ENCODE measurements at regions not wholly inside any gene's neighbourhood (a gene's known extent, or its start where the extent isn't known, plus 50 kb on each side); places are given as distances from the start of the nearest gene placed in this dataset.

GRCh38 chr3:176879710-176880109 lies 317.6 kb downstream of the TBL1XR1 start:
- FAIRE-seq, result no peak
- WGBS, 3 donors, result 91 to 100% (median 96%) methylated on average over 1 of the region's 1 CpG

GRCh38 chr3:176873261-176873660 lies 324.0 kb downstream of the TBL1XR1 start:
- H3K36me3 ChIP-seq (ENCODE audit: control insufficient read depth in 3 of 3, insufficient read depth in 2 of 3, low read depth in 1 of 3, low read length in 3 of 3), result no peaks in the 10 kb centered on the region
- DNase-seq (no peak), FAIRE-seq (no peak)
- H3K27me3 ChIP-seq (ENCODE audit: control insufficient read depth in 3 of 3, insufficient read depth in 3 of 3, low read length in 3 of 3), result no peaks in the 10 kb centered on the region
- H3K4me1 ChIP-seq (ENCODE audit: control insufficient read depth in 3 of 3, insufficient read depth in 2 of 3, low read depth in 1 of 3, low read length in 2 of 3), result no peaks in the 10 kb centered on the region
- 43 to 86% (median 75%) methylated on average over 1 of the region's 1 CpG for WGBS, 3 donors
- H3K9me3 ChIP-seq (ENCODE audit: control insufficient read depth in 2 of 2, insufficient read depth in 1 of 2, low read depth in 1 of 2, low read length in 1 of 2), result peaks cover 0 to 19% of the 10 kb centered on the region in 2 donors
- no peak overlapping the region for H3K4me3 ChIP-seq (ENCODE audit: low read depth in 1 of 3, low read length in 3 of 3)
- no peak overlapping the region for H3K27ac ChIP-seq (ENCODE audit: low read depth in 1 of 3, low read length in 2 of 3)

More at GRCh38 chr3:176879710-176880109, 317.6 kb downstream of the TBL1XR1 start:
- DNase-seq, result no peak
- Histone ChIP-seq H3K4me1 (ENCODE audit: control insufficient read depth in 3 of 3, insufficient read depth in 2 of 3, low read depth in 1 of 3, low read length in 2 of 3) (no peaks in the 10 kb centered on the region), H3K4me3 (ENCODE audit: low read depth in 1 of 3, low read length in 3 of 3) (no peak overlapping the region), H3K27ac (ENCODE audit: low read depth in 1 of 3, low read length in 2 of 3) (no peak overlapping the region), H3K27me3 (ENCODE audit: control insufficient read depth in 3 of 3, insufficient read depth in 3 of 3, low read length in 3 of 3) (no peaks in the 10 kb centered on the region), H3K9me3 (ENCODE audit: control insufficient read depth in 2 of 2, insufficient read depth in 1 of 2, low read depth in 1 of 2, low read length in 1 of 2) (peaks cover 0 to 9% of the 10 kb centered on the region in 2 donors), H3K36me3 (ENCODE audit: control insufficient read depth in 3 of 3, insufficient read depth in 2 of 3, low read depth in 1 of 3, low read length in 3 of 3) (no peaks in the 10 kb centered on the region)

- Histone ChIP-seq H3K4me1 (ENCODE audit: control insufficient read depth in 3 of 3, insufficient read depth in 2 of 3, low read depth in 1 of 3, low read length in 2 of 3) (no peaks in the 10 kb centered on the region), H3K9me3 (ENCODE audit: control insufficient read depth in 2 of 2, insufficient read depth in 1 of 2, low read depth in 1 of 2, low read length in 1 of 2) (peaks cover 2 to 19% of the 10 kb centered on the region in 2 donors), H3K27ac (ENCODE audit: low read depth in 1 of 3, low read length in 2 of 3) (no peak overlapping the region), H3K36me3 (ENCODE audit: control insufficient read depth in 3 of 3, insufficient read depth in 2 of 3, low read depth in 1 of 3, low read length in 3 of 3) (no peaks in the 10 kb centered on the region), H3K27me3 (ENCODE audit: control insufficient read depth in 3 of 3, insufficient read depth in 3 of 3, low read length in 3 of 3) (no peaks in the 10 kb centered on the region), H3K4me3 (ENCODE audit: low read depth in 1 of 3, low read length in 3 of 3) (no peak overlapping the region)
- FAIRE-seq, result no peak
- 12 to 26% (median 20%) methylated on average over 4 of the region's 4 CpGs for WGBS, 3 donors
- DNase-seq, result peak; percentile 55 to 66
These were observed 324.5 kb downstream of the TBL1XR1 start for GRCh38 chr3:176872771-176873209.

GRCh38 chr3:176870451-176870850 lies 326.8 kb downstream of the TBL1XR1 start:
- Histone ChIP-seq H3K36me3 (ENCODE audit: control insufficient read depth in 3 of 3, insufficient read depth in 2 of 3, low read depth in 1 of 3, low read length in 3 of 3) (no peaks in the 10 kb centered on the region), H3K27me3 (ENCODE audit: control insufficient read depth in 3 of 3, insufficient read depth in 3 of 3, low read length in 3 of 3) (no peaks in the 10 kb centered on the region), H3K27ac (ENCODE audit: low read depth in 1 of 3, low read length in 2 of 3) (no peak overlapping the region), H3K9me3 (ENCODE audit: control insufficient read depth in 2 of 2, insufficient read depth in 1 of 2, low read depth in 1 of 2, low read length in 1 of 2) (peaks cover 2 to 17% of the 10 kb centered on the region in 2 donors), H3K4me3 (ENCODE audit: low read depth in 1 of 3, low read length in 3 of 3) (no peak overlapping the region), H3K4me1 (ENCODE audit: control insufficient read depth in 3 of 3, insufficient read depth in 2 of 3, low read depth in 1 of 3, low read length in 2 of 3) (no peaks in the 10 kb centered on the region)
- DNase-seq, result no peak
- FAIRE-seq, result no peak
- 44 to 100% (median 83%) methylated on average over 1 of the region's 1 CpG for WGBS, 3 donors

GRCh38 chr3:176867681-176868663 lies 329.3 kb downstream of the TBL1XR1 start:
- DNase-seq, result peak; percentile 56 to 79
- H3K4me3 ChIP-seq (ENCODE audit: low read depth in 1 of 3, low read length in 3 of 3), result no peak overlapping the region
- no peaks in the 10 kb centered on the region for H3K27me3 ChIP-seq (ENCODE audit: control insufficient read depth in 3 of 3, insufficient read depth in 3 of 3, low read length in 3 of 3)
- peaks cover 2 to 17% of the 10 kb centered on the region in 2 donors for H3K9me3 ChIP-seq (ENCODE audit: control insufficient read depth in 2 of 2, insufficient read depth in 1 of 2, low read depth in 1 of 2, low read length in 1 of 2)
- H3K4me1 ChIP-seq (ENCODE audit: control insufficient read depth in 3 of 3, insufficient read depth in 2 of 3, low read depth in 1 of 3, low read length in 2 of 3), result no peaks in the 10 kb centered on the region
- WGBS, 3 donors, result 30 to 59% (median 53%) methylated on average over 7 of the region's 7 CpGs
- no peaks in the 10 kb centered on the region for H3K36me3 ChIP-seq (ENCODE audit: control insufficient read depth in 3 of 3, insufficient read depth in 2 of 3, low read depth in 1 of 3, low read length in 3 of 3)
- no peak for FAIRE-seq
- H3K27ac ChIP-seq (ENCODE audit: low read depth in 1 of 3, low read length in 2 of 3), result no peak overlapping the region

DNA sequence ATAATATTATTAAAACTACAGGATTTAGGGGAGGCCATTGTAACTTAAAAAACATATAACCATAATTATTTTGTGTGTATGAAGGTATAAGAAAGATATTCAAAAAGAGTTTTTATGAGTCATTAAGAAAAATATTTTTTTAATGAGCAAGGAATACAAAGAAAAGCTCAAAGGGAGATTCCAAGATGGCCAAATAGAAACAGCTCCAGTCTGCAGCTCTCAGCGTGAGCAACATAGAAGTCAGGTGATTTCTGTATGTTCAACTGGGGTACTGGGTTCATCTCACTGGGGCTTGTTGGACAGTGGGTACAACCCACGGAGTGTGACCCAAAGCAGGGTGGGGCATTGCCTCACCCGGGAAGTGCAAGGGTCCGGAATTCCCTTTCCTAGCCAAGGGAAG lies 336.1 kb downstream of the TBL1XR1 start:
- Histone ChIP-seq H3K27me3 (ENCODE audit: control insufficient read depth in 3 of 3, insufficient read depth in 3 of 3, low read length in 3 of 3) (no peaks in the 10 kb centered on the region), H3K27ac (ENCODE audit: low read depth in 1 of 3, low read length in 2 of 3) (no peak overlapping the region), H3K9me3 (ENCODE audit: control insufficient read depth in 2 of 2, insufficient read depth in 1 of 2, low read depth in 1 of 2, low read length in 1 of 2) (peaks cover 0 to 6% of the 10 kb centered on the region in 2 donors), H3K4me3 (ENCODE audit: low read depth in 1 of 3, low read length in 3 of 3) (no peak overlapping the region), H3K4me1 (ENCODE audit: control insufficient read depth in 3 of 3, insufficient read depth in 2 of 3, low read depth in 1 of 3, low read length in 2 of 3) (no peaks in the 10 kb centered on the region), H3K36me3 (ENCODE audit: control insufficient read depth in 3 of 3, insufficient read depth in 2 of 3, low read depth in 1 of 3, low read length in 3 of 3) (no peaks in the 10 kb centered on the region)
- WGBS, 3 donors, result 84 to 95% (median 85%) methylated on average over 4 of the region's 4 CpGs
- FAIRE-seq (no peak), DNase-seq (no peak)

GRCh38 chr3:176856721-176857120 lies 340.6 kb downstream of the TBL1XR1 start:
- no peak overlapping the region for H3K27ac ChIP-seq (ENCODE audit: low read depth in 1 of 3, low read length in 2 of 3)
- FAIRE-seq, result no peak
- H3K27me3 ChIP-seq (ENCODE audit: control insufficient read depth in 3 of 3, insufficient read depth in 3 of 3, low read length in 3 of 3), result no peaks in the 10 kb centered on the region
- H3K4me3 ChIP-seq (ENCODE audit: low read depth in 1 of 3, low read length in 3 of 3), result no peak overlapping the region
- no peaks in the 10 kb centered on the region for H3K36me3 ChIP-seq (ENCODE audit: control insufficient read depth in 3 of 3, insufficient read depth in 2 of 3, low read depth in 1 of 3, low read length in 3 of 3)
- DNase-seq, result no peak
- peaks cover 0 to 6% of the 10 kb centered on the region in 2 donors for H3K9me3 ChIP-seq (ENCODE audit: control insufficient read depth in 2 of 2, insufficient read depth in 1 of 2, low read depth in 1 of 2, low read length in 1 of 2)
- no peaks in the 10 kb centered on the region for H3K4me1 ChIP-seq (ENCODE audit: control insufficient read depth in 3 of 3, insufficient read depth in 2 of 3, low read depth in 1 of 3, low read length in 2 of 3)

GRCh38 chr3:176855901-176856486 lies 341.3 kb downstream of the TBL1XR1 start:
- H3K27me3 ChIP-seq (ENCODE audit: control insufficient read depth in 3 of 3, insufficient read depth in 3 of 3, low read length in 3 of 3), result no peaks in the 10 kb centered on the region
- 45 to 67% (median 51%) methylated on average over 2 of the region's 2 CpGs for WGBS, 3 donors
- no peak overlapping the region for H3K4me3 ChIP-seq (ENCODE audit: low read depth in 1 of 3, low read length in 3 of 3)
- H3K9me3 ChIP-seq (ENCODE audit: control insufficient read depth in 2 of 2, insufficient read depth in 1 of 2, low read depth in 1 of 2, low read length in 1 of 2), result no peaks in the 10 kb centered on the region
- H3K27ac ChIP-seq (ENCODE audit: low read depth in 1 of 3, low read length in 2 of 3), result no peak overlapping the region
- no peak for DNase-seq
- H3K4me1 ChIP-seq (ENCODE audit: control insufficient read depth in 3 of 3, insufficient read depth in 2 of 3, low read depth in 1 of 3, low read length in 2 of 3), result no peaks in the 10 kb centered on the region
- FAIRE-seq, result no peak
- H3K36me3 ChIP-seq (ENCODE audit: control insufficient read depth in 3 of 3, insufficient read depth in 2 of 3, low read depth in 1 of 3, low read length in 3 of 3), result no peaks in the 10 kb centered on the region
